ENCODE measurements at regions not wholly inside any gene's neighbourhood (a gene's known extent, or its start where the extent isn't known, plus 50 kb on each side); places are given as distances from the start of the nearest gene placed in this dataset.

GRCh38 chr9:74281674-74282073 is 215.5 kb upstream of the RORB start:
- Mint-ChIP-seq H3K36me3 (ENCODE audit: unreplicated experiment) (no peaks in the 10 kb centered on the region), H3K27ac (ENCODE audit: unreplicated experiment) (no peak overlapping the region), H3K4me3 (ENCODE audit: unreplicated experiment) (no peak overlapping the region), H3K27me3 (ENCODE audit: unreplicated experiment) (no peaks in the 10 kb centered on the region), H3K4me1 (ENCODE audit: unreplicated experiment) (peaks cover 4% of the 10 kb centered on the region), H3K9me3 (ENCODE audit: unreplicated experiment) (peaks cover 8% of the 10 kb centered on the region)
- no peak for DNase-seq (ENCODE audit: extremely low spot score, unreplicated experiment)
- TF ChIP-seq CTCF (IDR thresholded peaks at IDR 0.05): no peak

- H3K27ac Mint-ChIP-seq (ENCODE audit: unreplicated experiment): no peak overlapping the region
- no peaks in the 10 kb centered on the region for H3K36me3 Mint-ChIP-seq (ENCODE audit: unreplicated experiment)
- H3K27me3 Mint-ChIP-seq (ENCODE audit: unreplicated experiment): no peaks in the 10 kb centered on the region
- peaks cover 4% of the 10 kb centered on the region for H3K4me1 Mint-ChIP-seq (ENCODE audit: unreplicated experiment)
- no peak overlapping the region for H3K4me3 Mint-ChIP-seq (ENCODE audit: unreplicated experiment)
- DNase-seq (ENCODE audit: extremely low spot score, unreplicated experiment): no peak
- H3K9me3 Mint-ChIP-seq (ENCODE audit: unreplicated experiment): no peaks in the 10 kb centered on the region
- no peak for TF ChIP-seq CTCF (IDR thresholded peaks at IDR 0.05)
These were observed 214.4 kb upstream of the RORB start for GRCh38 chr9:74282526-74283253.

DNA sequence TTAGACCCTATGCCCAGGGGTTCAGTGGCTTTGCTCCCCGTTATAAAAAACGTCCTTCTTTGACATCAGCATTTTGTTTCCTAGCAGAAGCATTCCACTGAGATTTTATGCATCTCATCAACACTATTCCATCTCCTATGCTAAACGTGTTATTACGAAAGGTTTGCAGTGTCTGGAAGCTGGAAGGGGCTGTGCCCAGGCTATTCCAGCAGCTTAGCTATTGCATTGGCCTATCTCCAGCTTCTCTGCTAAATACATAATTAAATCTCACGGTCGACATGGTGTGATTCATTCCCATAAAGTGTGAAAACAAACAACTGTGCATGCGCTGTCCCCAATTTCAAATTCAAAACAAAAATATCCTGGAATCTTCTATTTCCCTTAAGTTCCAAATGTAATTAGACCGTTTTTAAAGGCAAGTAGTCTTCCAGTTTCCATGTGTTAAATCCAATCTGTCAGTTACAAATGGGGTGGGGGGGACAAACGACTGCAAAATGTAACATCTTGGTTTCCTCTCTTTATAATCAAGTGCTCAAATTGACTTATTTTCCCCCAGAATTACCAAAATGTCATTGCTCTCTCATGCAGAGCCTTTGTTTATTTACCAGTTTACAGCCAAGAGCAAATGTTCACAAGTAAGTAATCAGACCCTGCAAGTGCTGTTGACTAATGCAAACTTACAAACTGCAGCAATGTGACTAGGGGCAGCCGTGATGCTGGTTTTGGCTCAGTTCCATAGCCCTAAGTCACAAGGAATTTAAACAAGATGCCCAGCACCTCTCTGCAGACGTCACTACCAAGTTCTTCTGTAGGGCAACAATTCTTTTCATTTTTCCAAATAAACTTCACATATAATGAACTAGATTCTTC is 212.3 kb upstream of the RORB start:
- no peaks in the 10 kb centered on the region for H3K27me3 Mint-ChIP-seq (ENCODE audit: unreplicated experiment)
- peaks cover 4% of the 10 kb centered on the region for H3K4me1 Mint-ChIP-seq (ENCODE audit: unreplicated experiment)
- no peaks in the 10 kb centered on the region for H3K9me3 Mint-ChIP-seq (ENCODE audit: unreplicated experiment)
- no peak overlapping the region for H3K4me3 Mint-ChIP-seq (ENCODE audit: unreplicated experiment)
- no peaks in the 10 kb centered on the region for H3K36me3 Mint-ChIP-seq (ENCODE audit: unreplicated experiment)
- no peak for DNase-seq (ENCODE audit: extremely low spot score, unreplicated experiment)
- no peak for TF ChIP-seq CTCF (IDR thresholded peaks at IDR 0.05)
- H3K27ac Mint-ChIP-seq (ENCODE audit: unreplicated experiment): no peak overlapping the region

DNA sequence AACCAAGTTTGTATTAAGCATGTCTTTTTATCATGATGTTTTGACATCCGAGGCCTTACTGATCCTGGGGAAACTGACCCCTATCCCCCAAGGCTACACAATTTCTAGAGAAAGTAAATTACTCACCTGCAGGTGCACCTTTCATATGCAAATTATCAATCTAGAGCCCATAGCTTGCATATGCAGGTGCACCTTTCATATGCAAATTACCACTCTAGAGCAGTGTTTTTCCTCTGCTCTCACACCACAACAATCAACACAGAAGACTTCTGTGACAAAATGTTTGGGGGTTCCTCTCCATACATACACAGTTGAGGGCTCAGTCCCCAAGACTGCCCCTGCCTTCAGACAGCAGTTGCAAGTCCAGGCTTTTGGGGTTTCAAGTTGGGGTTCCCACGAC is 203.7 kb upstream of the RORB start:
- Mint-ChIP-seq H3K27ac (ENCODE audit: unreplicated experiment) (no peak overlapping the region), H3K36me3 (ENCODE audit: unreplicated experiment) (no peaks in the 10 kb centered on the region), H3K4me1 (ENCODE audit: unreplicated experiment) (no peaks in the 10 kb centered on the region), H3K9me3 (ENCODE audit: unreplicated experiment) (no peaks in the 10 kb centered on the region), H3K4me3 (ENCODE audit: unreplicated experiment) (no peak overlapping the region), H3K27me3 (ENCODE audit: unreplicated experiment) (peaks cover 3% of the 10 kb centered on the region)
- no peak for DNase-seq (ENCODE audit: extremely low spot score, unreplicated experiment)
- no peak for TF ChIP-seq CTCF (IDR thresholded peaks at IDR 0.05)

DNA sequence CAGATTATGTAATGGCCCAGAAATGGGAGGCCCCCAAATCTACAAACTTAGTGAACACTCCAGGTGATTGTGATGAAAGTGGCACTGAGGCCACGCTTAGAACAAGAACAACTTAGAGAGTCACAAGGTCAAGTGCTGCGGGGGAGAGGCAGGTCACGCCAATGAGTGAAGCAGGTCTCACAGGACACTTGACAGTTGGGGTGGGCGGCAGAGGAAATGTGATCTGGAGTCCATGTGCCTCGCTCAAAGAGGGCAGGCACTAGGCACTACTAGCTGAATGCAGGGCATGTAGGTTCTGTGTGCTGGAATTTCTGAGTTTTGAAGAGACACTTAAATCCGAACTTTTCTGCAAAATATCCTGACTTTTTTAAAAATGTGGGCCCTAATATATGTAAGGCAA is 193.2 kb upstream of the RORB start:
- peaks cover 3% of the 10 kb centered on the region for H3K9me3 Mint-ChIP-seq (ENCODE audit: unreplicated experiment)
- no peaks in the 10 kb centered on the region for H3K27me3 Mint-ChIP-seq (ENCODE audit: unreplicated experiment)
- H3K27ac Mint-ChIP-seq (ENCODE audit: unreplicated experiment): no peak overlapping the region
- H3K4me3 Mint-ChIP-seq (ENCODE audit: unreplicated experiment): no peak overlapping the region
- H3K36me3 Mint-ChIP-seq (ENCODE audit: unreplicated experiment): no peaks in the 10 kb centered on the region
- H3K4me1 Mint-ChIP-seq (ENCODE audit: unreplicated experiment): no peaks in the 10 kb centered on the region
- no peak for DNase-seq (ENCODE audit: extremely low spot score, unreplicated experiment)
- TF ChIP-seq CTCF (IDR thresholded peaks at IDR 0.05): no peak
